22Rv1 (cell line): ENCODE measurements at regions not wholly inside any gene's neighbourhood (a gene's known extent, or its start where the extent isn't known, plus 50 kb on each side); places are given as distances from the start of the nearest gene placed in this dataset.

ENCODE experiments used
- CTCF ChIP-seq: fragments of 450-650 bp; IDR thresholded peaks from 2 replicates; pipeline ENCODE4 v1.5.1; 2017; ENCODE audit warnings: mild to moderate bottlenecking
- ZFX ChIP-seq: fragments of 450-650 bp; IDR thresholded peaks from 2 replicates; pipeline ENCODE4 v1.6.1; 2017; ENCODE audit warnings: antibody characterized with exemption, borderline replicate concordance

DNA sequence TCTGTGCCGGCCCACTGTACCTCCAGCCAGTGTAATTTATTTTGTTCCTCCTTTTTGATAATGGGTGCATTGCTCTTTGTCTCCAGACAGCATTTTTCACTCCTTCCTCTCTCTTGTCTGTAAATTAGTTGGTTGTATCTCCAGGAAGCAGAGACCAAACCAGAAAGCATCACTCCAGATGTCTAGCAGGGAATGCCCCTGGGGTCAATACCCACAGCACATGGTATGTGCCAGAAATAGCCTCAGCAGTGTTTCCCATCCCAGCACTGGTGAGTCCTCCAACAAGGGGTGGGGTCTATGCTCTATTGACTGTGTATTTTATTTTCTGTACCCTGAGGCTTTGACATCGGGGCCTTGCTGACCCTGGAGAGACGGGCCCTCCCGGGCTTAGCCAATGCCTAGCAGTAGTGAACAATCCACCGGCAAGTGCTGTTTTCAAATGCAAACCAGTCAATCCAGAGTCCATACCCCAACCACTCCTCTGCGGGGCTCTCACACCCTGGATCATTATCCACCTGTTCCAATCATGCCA is 50.2 kb upstream of the FZD10 start:
- TF ChIP-seq CTCF (no peak), ZFX (no peak)
